Peyer's patch (tissue), 4 donors: ENCODE measurements at regions not wholly inside any gene's neighbourhood (a gene's known extent, or its start where the extent isn't known, plus 50 kb on each side); places are given as distances from the start of the nearest gene placed in this dataset.

ENCODE experiments used
- DNase-seq, 3 donors: peaks; one replicate each; pipeline ENCODE4 v3.0.0-alpha.2; 2017 to 2019
- H3K27ac ChIP-seq, 4 donors: fragments of 200-600 bp; sonication (generic); one replicate each; pipeline ENCODE4 v1.5.1; 2016 to 2019
- H3K27me3 ChIP-seq, 2 donors: fragments of 200-600 bp; sonication (generic); one replicate each; pipeline ENCODE4 v1.5.1; 2019
- H3K36me3 ChIP-seq, 3 donors: fragments of 200-600 bp; sonication (generic); one replicate each; pipeline ENCODE4 v1.5.1; 2016 to 2019
- H3K4me1 ChIP-seq, 4 donors: fragments of 200-600 bp; sonication (generic); one replicate each; pipeline ENCODE4 v1.5.1; 2016 to 2019
- H3K4me3 ChIP-seq, 4 donors: fragments of 200-600 bp; sonication (generic); 1 replicate in 3 of 4; 2 replicates in 1 of 4; pipeline ENCODE4 v1.5.1; 2016 to 2019; ENCODE audit warnings: mild to moderate bottlenecking in 1 of 4
- H3K9me3 ChIP-seq, 4 donors: fragments of 200-600 bp; sonication (generic); one replicate each; pipeline ENCODE4 v1.5.1; 2016 to 2019; ENCODE audit warnings: mild to moderate bottlenecking in 1 of 4
- CTCF ChIP-seq, 6 experiments: fragments of 450-650 bp in 4 of 6; fragments of 200-600 bp in 2 of 6; sonication (generic) in 1 of 6; IDR thresholded peaks; one replicate each; pipeline ENCODE4 v1.5.1; 2017 to 2019; ENCODE audit warnings: antibody characterized with exemption in 6 of 6, mild to moderate bottlenecking in 3 of 6, moderate library complexity in 1 of 6
- POLR2A ChIP-seq, 2 donors: fragments of 450-650 bp; IDR thresholded peaks; one replicate each; pipeline ENCODE4 v1.5.1; 2017; ENCODE audit warnings: antibody characterized with exemption in 2 of 2, mild to moderate bottlenecking in 2 of 2, moderate library complexity in 2 of 2

GRCh38 chr15:86006546-86006945, 73.1 kb upstream of the AGBL1 start:
- H3K9me3 ChIP-seq, result no peaks in the 10 kb centered on the region
- TF ChIP-seq CTCF (IDR thresholded peaks at IDR 0.05) (no peak), POLR2A (IDR thresholded peaks at IDR 0.05) (no peak)
- no peaks in the 10 kb centered on the region for H3K36me3 ChIP-seq
- no peaks in the 10 kb centered on the region for H3K27me3 ChIP-seq
- no peak overlapping the region for H3K4me3 ChIP-seq
- no peak for DNase-seq
- no peaks in the 10 kb centered on the region for H3K4me1 ChIP-seq
- H3K27ac ChIP-seq, result no peak overlapping the region

GRCh38 chr15:86009727-86010126, 69.9 kb upstream of the AGBL1 start:
- no peak for DNase-seq
- TF ChIP-seq POLR2A (IDR thresholded peaks at IDR 0.05), result no peak
- no peak for TF ChIP-seq CTCF (IDR thresholded peaks at IDR 0.05)

GRCh38 chr15:86010398-86010797, 69.3 kb upstream of the AGBL1 start:
- Histone ChIP-seq H3K4me1 (no peaks in the 10 kb centered on the region), H3K27ac (no peak overlapping the region), H3K9me3 (no peaks in the 10 kb centered on the region), H3K4me3 (no peak overlapping the region), H3K36me3 (no peaks in the 10 kb centered on the region), H3K27me3 (no peaks in the 10 kb centered on the region)
- no peak for TF ChIP-seq POLR2A (IDR thresholded peaks at IDR 0.05)
- no peak for TF ChIP-seq CTCF (IDR thresholded peaks at IDR 0.05)
- DNase-seq, result no peak

More at GRCh38 chr15:86009727-86010126, 69.9 kb upstream of the AGBL1 start:
- no peaks in the 10 kb centered on the region for H3K27me3 ChIP-seq
- H3K36me3 ChIP-seq, result no peaks in the 10 kb centered on the region
- H3K4me1 ChIP-seq, result no peaks in the 10 kb centered on the region
- H3K9me3 ChIP-seq, result no peaks in the 10 kb centered on the region
- no peak overlapping the region for H3K27ac ChIP-seq
- H3K4me3 ChIP-seq, result no peak overlapping the region

- H3K27ac ChIP-seq, result no peak overlapping the region
- no peak for TF ChIP-seq POLR2A (IDR thresholded peaks at IDR 0.05)
- no peak for TF ChIP-seq CTCF (IDR thresholded peaks at IDR 0.05)
- no peaks in the 10 kb centered on the region for H3K4me1 ChIP-seq
- H3K27me3 ChIP-seq, result no peaks in the 10 kb centered on the region
- H3K9me3 ChIP-seq, result no peaks in the 10 kb centered on the region
- no peaks in the 10 kb centered on the region for H3K36me3 ChIP-seq
- no peak overlapping the region for H3K4me3 ChIP-seq
- DNase-seq, result no peak
These were observed 68.8 kb upstream of the AGBL1 start for GRCh38 chr15:86010891-86011290.

- Histone ChIP-seq H3K4me3 (no peak overlapping the region), H3K9me3 (no peaks in the 10 kb centered on the region), H3K27ac (no peak overlapping the region), H3K27me3 (no peaks in the 10 kb centered on the region), H3K4me1 (no peaks in the 10 kb centered on the region), H3K36me3 (no peaks in the 10 kb centered on the region)
- no peak for DNase-seq
- no peak for TF ChIP-seq CTCF (IDR thresholded peaks at IDR 0.05)
- TF ChIP-seq POLR2A (IDR thresholded peaks at IDR 0.05), result no peak
These were observed 65.7 kb upstream of the AGBL1 start for GRCh38 chr15:86014016-86014415.

- no peaks in the 10 kb centered on the region for H3K9me3 ChIP-seq
- no peaks in the 10 kb centered on the region for H3K27me3 ChIP-seq
- no peak for DNase-seq
- no peak overlapping the region for H3K27ac ChIP-seq
- H3K4me1 ChIP-seq, result no peaks in the 10 kb centered on the region
- TF ChIP-seq POLR2A (IDR thresholded peaks at IDR 0.05) (no peak), CTCF (IDR thresholded peaks at IDR 0.05) (no peak)
- no peak overlapping the region for H3K4me3 ChIP-seq
- H3K36me3 ChIP-seq, result no peaks in the 10 kb centered on the region
These were observed 62.9 kb upstream of the AGBL1 start for GRCh38 chr15:86016750-86017149.
